DMS153 (cell line): ENCODE measurements at regions not wholly inside any gene's neighbourhood (a gene's known extent, or its start where the extent isn't known, plus 50 kb on each side); places are given as distances from the start of the nearest gene placed in this dataset.
"Not testable (repeated sequence)": the region's sequence is repeated elsewhere in the genome, so short reads cannot be mapped to it uniquely, and the experiment has no call there.

Experiments used
- DNase-seq: peaks from one replicate; lab custom pipeline; 2025; lab: John Stamatoyannopoulos, UW

- DNase-seq, result no peak
Observed at GRCh38 chr6:112934433-112935327, 587.5 kb downstream of the RFPL4B start.

GRCh38 chr6:112935402-112936078 lies 588.4 kb downstream of the RFPL4B start:
- no peak for DNase-seq

- DNase-seq, result no peak
Observed at GRCh38 chr6:112936079-112936472, 588.9 kb downstream of the RFPL4B start.

GRCh38 chr6:112936504-112936903 lies 589.4 kb downstream of the RFPL4B start:
- no peak for DNase-seq

- not testable (repeated sequence) for DNase-seq
Observed at GRCh38 chr6:112937690-112938089, 590.6 kb downstream of the RFPL4B start.

- DNase-seq, result no peak
Observed at GRCh38 chr6:112938650-112939049, 591.5 kb downstream of the RFPL4B start.

- peak; percentile 56 for DNase-seq
Observed at GRCh38 chr6:112939563-112939962, 592.4 kb downstream of the RFPL4B start.

- no peak for DNase-seq
Observed at GRCh38 chr6:112941613-112942012, 594.5 kb downstream of the RFPL4B start.

- no peak for DNase-seq
Observed at GRCh38 chr6:112946051-112946450, 598.9 kb downstream of the RFPL4B start.

- no peak for DNase-seq
Observed at GRCh38 chr6:112947507-112947906, 600.4 kb downstream of the RFPL4B start.

GRCh38 chr6:112951829-112952228 lies 604.7 kb downstream of the RFPL4B start:
- DNase-seq, result no peak

- DNase-seq, result not testable (repeated sequence)
Observed at GRCh38 chr6:112955743-112956142, 608.6 kb downstream of the RFPL4B start.

- DNase-seq, result no peak
Observed at GRCh38 chr6:112956696-112957535, 609.8 kb downstream of the RFPL4B start.

- no peak for DNase-seq
Observed at GRCh38 chr6:112957536-112957916, 610.4 kb downstream of the RFPL4B start.

GRCh38 chr6:112960130-112960529 lies 613.0 kb downstream of the RFPL4B start:
- DNase-seq, result not testable (repeated sequence)

- DNase-seq, result no peak
Observed at GRCh38 chr6:112967974-112968373, 620.8 kb downstream of the RFPL4B start.

GRCh38 chr6:112971651-112972050 lies 624.5 kb downstream of the RFPL4B start:
- no peak for DNase-seq

GRCh38 chr6:112974931-112975330 lies 627.8 kb downstream of the RFPL4B start:
- not testable (repeated sequence) for DNase-seq

- not testable (repeated sequence) for DNase-seq
Observed at GRCh38 chr6:112976579-112976978, 629.4 kb downstream of the RFPL4B start.

- peak; percentile 90 for DNase-seq
Observed at GRCh38 chr6:112979830-112980229, 632.7 kb downstream of the RFPL4B start.

- peak; percentile 21 for DNase-seq
Observed at GRCh38 chr6:112980676-112981075, 633.5 kb downstream of the RFPL4B start.

- DNase-seq, result no peak
Observed at GRCh38 chr6:112983713-112984261, 636.7 kb downstream of the RFPL4B start.
